Panc1 (cell line): ENCODE measurements at regions not wholly inside any gene's neighbourhood (a gene's known extent, or its start where the extent isn't known, plus 50 kb on each side); places are given as distances from the start of the nearest gene placed in this dataset.

Experiments used
- POLR2AphosphoS5 ChIP-seq: IDR thresholded peaks from 2 replicates; pipeline ENCODE4 v1.6.1; 2012; ENCODE audit warnings: mild to moderate bottlenecking, low read depth, low read length, moderate library complexity
- SIN3A ChIP-seq: IDR thresholded peaks from 2 replicates; pipeline ENCODE4 v1.6.1; 2012; ENCODE audit warnings: low read depth, mild to moderate bottlenecking, low read length, moderate library complexity, borderline replicate concordance; ENCODE audit not compliant: insufficient read depth
- TF ChIP-seq, protein P1 (sequence below): fragments of 450-650 bp; IDR thresholded peaks from 2 replicates; pipeline ENCODE4 v1.5.1; 2017; ENCODE audit warnings: mild to moderate bottlenecking
- TF ChIP-seq, protein P2 (sequence below), 2 experiments: IDR thresholded peaks; 2 replicates each; pipeline ENCODE4 v1.6.1; 2011 to 2012; ENCODE audit warnings: low read depth in 2 of 2, control low read depth in 1 of 2, low read length in 1 of 2, mild to moderate bottlenecking in 1 of 2, moderate library complexity in 1 of 2; ENCODE audit not compliant: insufficient read depth in 1 of 2

DNA sequence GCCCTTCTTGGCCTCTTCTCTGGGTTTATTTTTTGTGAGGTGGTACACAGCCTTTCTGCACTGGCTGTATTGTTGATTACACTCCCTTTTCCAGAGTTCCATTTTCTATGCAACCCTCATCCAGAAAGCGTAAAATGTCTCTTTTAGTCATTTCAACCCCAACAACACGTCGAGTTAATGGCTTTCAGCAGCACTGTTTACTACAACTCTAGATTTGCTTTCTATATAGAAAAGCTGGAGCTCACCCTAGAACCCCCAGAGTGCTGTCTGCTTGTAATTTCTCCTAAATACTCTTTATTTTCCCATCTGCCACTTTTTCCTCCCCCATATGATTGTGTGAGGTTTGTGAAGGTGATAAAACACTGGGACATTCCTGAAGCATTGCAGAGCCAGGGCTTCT is 148.9 kb upstream of the TMTC4 start:
- TF ChIP-seq, protein P1, sequence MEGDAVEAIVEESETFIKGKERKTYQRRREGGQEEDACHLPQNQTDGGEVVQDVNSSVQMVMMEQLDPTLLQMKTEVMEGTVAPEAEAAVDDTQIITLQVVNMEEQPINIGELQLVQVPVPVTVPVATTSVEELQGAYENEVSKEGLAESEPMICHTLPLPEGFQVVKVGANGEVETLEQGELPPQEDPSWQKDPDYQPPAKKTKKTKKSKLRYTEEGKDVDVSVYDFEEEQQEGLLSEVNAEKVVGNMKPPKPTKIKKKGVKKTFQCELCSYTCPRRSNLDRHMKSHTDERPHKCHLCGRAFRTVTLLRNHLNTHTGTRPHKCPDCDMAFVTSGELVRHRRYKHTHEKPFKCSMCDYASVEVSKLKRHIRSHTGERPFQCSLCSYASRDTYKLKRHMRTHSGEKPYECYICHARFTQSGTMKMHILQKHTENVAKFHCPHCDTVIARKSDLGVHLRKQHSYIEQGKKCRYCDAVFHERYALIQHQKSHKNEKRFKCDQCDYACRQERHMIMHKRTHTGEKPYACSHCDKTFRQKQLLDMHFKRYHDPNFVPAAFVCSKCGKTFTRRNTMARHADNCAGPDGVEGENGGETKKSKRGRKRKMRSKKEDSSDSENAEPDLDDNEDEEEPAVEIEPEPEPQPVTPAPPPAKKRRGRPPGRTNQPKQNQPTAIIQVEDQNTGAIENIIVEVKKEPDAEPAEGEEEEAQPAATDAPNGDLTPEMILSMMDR = no peak
- TF ChIP-seq POLR2AphosphoS5 = no peak
- TF ChIP-seq SIN3A = no peak
- TF ChIP-seq, protein P2, sequence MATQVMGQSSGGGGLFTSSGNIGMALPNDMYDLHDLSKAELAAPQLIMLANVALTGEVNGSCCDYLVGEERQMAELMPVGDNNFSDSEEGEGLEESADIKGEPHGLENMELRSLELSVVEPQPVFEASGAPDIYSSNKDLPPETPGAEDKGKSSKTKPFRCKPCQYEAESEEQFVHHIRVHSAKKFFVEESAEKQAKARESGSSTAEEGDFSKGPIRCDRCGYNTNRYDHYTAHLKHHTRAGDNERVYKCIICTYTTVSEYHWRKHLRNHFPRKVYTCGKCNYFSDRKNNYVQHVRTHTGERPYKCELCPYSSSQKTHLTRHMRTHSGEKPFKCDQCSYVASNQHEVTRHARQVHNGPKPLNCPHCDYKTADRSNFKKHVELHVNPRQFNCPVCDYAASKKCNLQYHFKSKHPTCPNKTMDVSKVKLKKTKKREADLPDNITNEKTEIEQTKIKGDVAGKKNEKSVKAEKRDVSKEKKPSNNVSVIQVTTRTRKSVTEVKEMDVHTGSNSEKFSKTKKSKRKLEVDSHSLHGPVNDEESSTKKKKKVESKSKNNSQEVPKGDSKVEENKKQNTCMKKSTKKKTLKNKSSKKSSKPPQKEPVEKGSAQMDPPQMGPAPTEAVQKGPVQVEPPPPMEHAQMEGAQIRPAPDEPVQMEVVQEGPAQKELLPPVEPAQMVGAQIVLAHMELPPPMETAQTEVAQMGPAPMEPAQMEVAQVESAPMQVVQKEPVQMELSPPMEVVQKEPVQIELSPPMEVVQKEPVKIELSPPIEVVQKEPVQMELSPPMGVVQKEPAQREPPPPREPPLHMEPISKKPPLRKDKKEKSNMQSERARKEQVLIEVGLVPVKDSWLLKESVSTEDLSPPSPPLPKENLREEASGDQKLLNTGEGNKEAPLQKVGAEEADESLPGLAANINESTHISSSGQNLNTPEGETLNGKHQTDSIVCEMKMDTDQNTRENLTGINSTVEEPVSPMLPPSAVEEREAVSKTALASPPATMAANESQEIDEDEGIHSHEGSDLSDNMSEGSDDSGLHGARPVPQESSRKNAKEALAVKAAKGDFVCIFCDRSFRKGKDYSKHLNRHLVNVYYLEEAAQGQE (IDR thresholded peaks at IDR 0.05; ENCODE audit: insufficient read depth in 1 of 2, low read depth in 2 of 2, low read length in 1 of 2) = no peak
